ENCODE measurements at regions not wholly inside any gene's neighbourhood (a gene's known extent, or its start where the extent isn't known, plus 50 kb on each side); places are given as distances from the start of the nearest gene placed in this dataset.

DNA sequence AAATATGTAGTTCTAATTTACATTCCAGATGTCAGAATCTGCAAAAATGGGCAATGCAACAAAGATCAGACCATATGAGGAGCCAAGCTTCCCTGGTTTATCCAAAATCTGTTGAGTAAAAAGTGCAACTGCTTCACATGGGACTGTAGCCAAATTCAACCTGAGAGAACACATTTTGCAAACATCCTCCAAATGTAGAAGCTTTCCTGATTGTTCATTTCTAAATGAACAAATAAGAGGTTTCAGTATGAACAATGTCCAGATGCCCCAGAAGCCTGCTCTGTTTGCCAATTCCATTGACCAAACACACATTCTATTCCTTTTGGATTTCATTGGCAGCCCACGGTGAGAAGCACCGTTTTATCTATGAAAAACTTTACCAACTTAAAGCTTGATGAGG, 117.9 kb upstream of the OSR1 start:
- no peak overlapping the region for H3K4me3 ChIP-seq (ENCODE audit: insufficient read depth, low read depth, low read length)
- no peaks in the 10 kb centered on the region for H3K4me1 ChIP-seq (ENCODE audit: control insufficient read depth, insufficient read depth, low read length)
- no peaks in the 10 kb centered on the region for H3K27me3 ChIP-seq (ENCODE audit: control insufficient read depth, insufficient read depth, low read length, poor library complexity, severe bottlenecking)
- no peaks in the 10 kb centered on the region for H3K9me3 ChIP-seq (ENCODE audit: control insufficient read depth, low read length)
- H3K27ac ChIP-seq (ENCODE audit: insufficient read depth, low read depth, low read length, poor library complexity, severe bottlenecking) = no peak overlapping the region
- 74 to 100% methylated on average over 2 of the region's 2 CpGs for WGBS, 2 experiments
- no peaks in the 10 kb centered on the region for H3K36me3 ChIP-seq (ENCODE audit: control insufficient read depth, insufficient read depth, low read length)

DNA sequence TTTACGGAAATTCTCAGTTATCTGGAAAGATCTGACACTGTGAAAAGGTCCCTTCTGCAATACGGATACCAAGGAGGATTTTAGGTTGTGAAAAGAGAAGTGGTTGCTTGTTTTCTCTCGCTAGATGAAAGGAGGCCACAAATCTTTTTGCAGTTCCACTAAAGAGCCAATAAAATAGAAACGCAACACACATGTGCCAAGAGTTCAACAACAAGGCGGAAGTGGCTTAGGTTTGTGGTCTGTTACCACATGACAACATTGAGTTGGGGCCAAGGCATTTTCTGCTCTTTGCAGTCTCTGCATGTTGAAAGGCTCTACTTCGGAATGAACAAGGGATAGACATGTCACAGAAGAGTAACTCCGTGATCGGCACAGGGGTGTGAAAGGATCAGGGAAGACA, 115.7 kb upstream of the OSR1 start:
- no peaks in the 10 kb centered on the region for H3K27me3 ChIP-seq (ENCODE audit: control insufficient read depth, insufficient read depth, low read length, poor library complexity, severe bottlenecking)
- H3K4me3 ChIP-seq (ENCODE audit: insufficient read depth, low read depth, low read length) = no peak overlapping the region
- H3K4me1 ChIP-seq (ENCODE audit: control insufficient read depth, insufficient read depth, low read length) = no peaks in the 10 kb centered on the region
- WGBS, 2 experiments = 92 to 95% methylated on average over 8 of the region's 8 CpGs
- H3K27ac ChIP-seq (ENCODE audit: insufficient read depth, low read depth, low read length, poor library complexity, severe bottlenecking) = no peak overlapping the region
- H3K9me3 ChIP-seq (ENCODE audit: control insufficient read depth, low read length) = no peaks in the 10 kb centered on the region
- H3K36me3 ChIP-seq (ENCODE audit: control insufficient read depth, insufficient read depth, low read length) = no peaks in the 10 kb centered on the region

DNA sequence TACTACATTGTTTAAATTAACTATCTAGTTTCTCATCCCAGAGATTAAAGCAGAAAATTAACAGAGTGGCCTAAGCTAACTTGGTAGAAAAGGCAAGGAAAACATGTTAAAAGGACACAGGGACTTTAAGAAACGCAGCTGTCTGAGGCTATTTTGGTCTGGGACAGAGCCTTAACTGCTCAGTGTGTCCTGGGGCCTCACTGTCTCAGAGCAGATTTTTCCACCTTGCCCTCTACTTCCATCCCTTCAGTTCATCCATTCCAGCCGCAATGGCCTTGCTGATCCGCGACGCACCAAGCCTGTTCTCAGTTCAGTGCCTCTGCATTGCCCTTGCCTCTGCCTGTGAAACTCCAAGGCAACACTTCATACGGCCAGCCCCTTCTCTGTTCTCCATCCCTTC, 114.9 kb upstream of the OSR1 start:
- Histone ChIP-seq H3K4me3 (ENCODE audit: insufficient read depth, low read depth, low read length) (no peak overlapping the region), H3K27me3 (ENCODE audit: control insufficient read depth, insufficient read depth, low read length, poor library complexity, severe bottlenecking) (no peaks in the 10 kb centered on the region), H3K4me1 (ENCODE audit: control insufficient read depth, insufficient read depth, low read length) (no peaks in the 10 kb centered on the region), H3K36me3 (ENCODE audit: control insufficient read depth, insufficient read depth, low read length) (no peaks in the 10 kb centered on the region), H3K27ac (ENCODE audit: insufficient read depth, low read depth, low read length, poor library complexity, severe bottlenecking) (no peak overlapping the region), H3K9me3 (ENCODE audit: control insufficient read depth, low read length) (no peaks in the 10 kb centered on the region)
- 76% methylated on average over 6 of the region's 6 CpGs for whole genome bisulfite sequencing, 2 experiments

GRCh38 chr2:19472391-19472978, 114.1 kb upstream of the OSR1 start:
- WGBS, 2 experiments = 77 to 89% methylated on average over 4 of the region's 4 CpGs
- H3K27ac ChIP-seq (ENCODE audit: insufficient read depth, low read depth, low read length, poor library complexity, severe bottlenecking) = no peak overlapping the region
- H3K27me3 ChIP-seq (ENCODE audit: control insufficient read depth, insufficient read depth, low read length, poor library complexity, severe bottlenecking) = no peaks in the 10 kb centered on the region
- H3K4me3 ChIP-seq (ENCODE audit: insufficient read depth, low read depth, low read length) = no peak overlapping the region
- H3K9me3 ChIP-seq (ENCODE audit: control insufficient read depth, low read length) = no peaks in the 10 kb centered on the region
- H3K36me3 ChIP-seq (ENCODE audit: control insufficient read depth, insufficient read depth, low read length) = no peaks in the 10 kb centered on the region
- H3K4me1 ChIP-seq (ENCODE audit: control insufficient read depth, insufficient read depth, low read length) = no peaks in the 10 kb centered on the region

DNA sequence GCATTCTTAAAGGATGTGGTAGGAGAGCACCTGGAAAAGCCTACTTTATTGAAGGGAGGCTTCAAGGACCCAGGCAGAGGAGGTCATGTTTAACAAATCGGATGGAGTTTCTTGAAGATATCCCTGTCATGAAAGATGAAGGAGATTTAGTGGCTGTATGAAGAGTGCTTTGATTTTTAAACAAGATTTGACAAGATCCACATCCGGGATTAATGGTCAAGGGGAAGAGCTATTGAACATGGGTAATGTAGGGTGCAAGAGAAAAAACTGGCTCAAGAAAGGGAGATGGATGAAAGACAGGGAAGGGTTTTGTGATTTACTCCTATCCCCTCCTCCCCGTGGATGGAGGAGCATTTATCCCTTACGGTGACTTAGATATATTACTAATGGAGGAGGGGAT, 113.1 kb upstream of the OSR1 start:
- no peak overlapping the region for H3K4me3 ChIP-seq (ENCODE audit: insufficient read depth, low read depth, low read length)
- no peaks in the 10 kb centered on the region for H3K9me3 ChIP-seq (ENCODE audit: control insufficient read depth, low read length)
- 95 to 97% methylated on average over 2 to 4 of the region's 4 CpGs for WGBS, 2 experiments

GRCh38 chr2:19465978-19466377, 107.6 kb upstream of the OSR1 start:
- H3K27ac ChIP-seq (ENCODE audit: insufficient read depth, low read depth, low read length, poor library complexity, severe bottlenecking) = no peak overlapping the region
- H3K27me3 ChIP-seq (ENCODE audit: control insufficient read depth, insufficient read depth, low read length, poor library complexity, severe bottlenecking) = no peaks in the 10 kb centered on the region
- H3K4me1 ChIP-seq (ENCODE audit: control insufficient read depth, insufficient read depth, low read length) = no peaks in the 10 kb centered on the region
- H3K4me3 ChIP-seq (ENCODE audit: insufficient read depth, low read depth, low read length) = no peak overlapping the region
- no peaks in the 10 kb centered on the region for H3K36me3 ChIP-seq (ENCODE audit: control insufficient read depth, insufficient read depth, low read length)
- H3K9me3 ChIP-seq (ENCODE audit: control insufficient read depth, low read length) = no peaks in the 10 kb centered on the region

More for the DNA sequence above, 113.1 kb upstream of the OSR1 start:
- H3K4me1 ChIP-seq (ENCODE audit: control insufficient read depth, insufficient read depth, low read length) = no peaks in the 10 kb centered on the region
- H3K27me3 ChIP-seq (ENCODE audit: control insufficient read depth, insufficient read depth, low read length, poor library complexity, severe bottlenecking) = no peaks in the 10 kb centered on the region
- H3K36me3 ChIP-seq (ENCODE audit: control insufficient read depth, insufficient read depth, low read length) = no peaks in the 10 kb centered on the region
- H3K27ac ChIP-seq (ENCODE audit: insufficient read depth, low read depth, low read length, poor library complexity, severe bottlenecking) = no peak overlapping the region

DNA sequence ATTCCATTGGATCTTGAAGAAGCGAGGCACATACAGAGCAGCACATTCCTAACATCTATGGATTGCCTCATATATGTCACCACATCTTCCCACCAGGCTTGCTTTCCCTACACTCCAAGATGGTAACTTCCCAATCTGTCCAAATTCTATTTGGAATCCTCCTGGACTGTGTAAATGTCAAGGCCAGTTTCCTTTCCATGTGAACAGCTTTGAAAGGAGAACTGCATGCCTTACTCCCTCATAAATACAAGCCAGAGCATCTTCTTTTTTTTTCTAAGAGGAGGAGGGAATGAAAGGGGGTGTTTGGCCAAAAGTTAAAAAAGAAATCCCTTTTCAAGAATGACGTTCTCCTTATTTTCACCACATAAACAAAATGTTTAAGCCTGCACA, 103.8 kb upstream of the OSR1 start:
- H3K36me3 ChIP-seq (ENCODE audit: control insufficient read depth, insufficient read depth, low read length) = no peaks in the 10 kb centered on the region

GRCh38 chr2:19461504-19462255, 103.3 kb upstream of the OSR1 start:
- peaks cover 3% of the 10 kb centered on the region for H3K4me1 ChIP-seq (ENCODE audit: control insufficient read depth, insufficient read depth, low read length)
- no peaks in the 10 kb centered on the region for H3K27me3 ChIP-seq (ENCODE audit: control insufficient read depth, insufficient read depth, low read length, poor library complexity, severe bottlenecking)
- H3K36me3 ChIP-seq (ENCODE audit: control insufficient read depth, insufficient read depth, low read length) = no peaks in the 10 kb centered on the region
- no peak overlapping the region for H3K27ac ChIP-seq (ENCODE audit: insufficient read depth, low read depth, low read length, poor library complexity, severe bottlenecking)
- no peaks in the 10 kb centered on the region for H3K9me3 ChIP-seq (ENCODE audit: control insufficient read depth, low read length)
- 50 to 60% methylated on average over 2 to 3 of the region's 5 CpGs for WGBS, 2 experiments
- H3K4me3 ChIP-seq (ENCODE audit: insufficient read depth, low read depth, low read length) = no peak overlapping the region

More for the DNA sequence above, 103.8 kb upstream of the OSR1 start:
- Histone ChIP-seq H3K4me1 (ENCODE audit: control insufficient read depth, insufficient read depth, low read length) (peaks cover 3% of the 10 kb centered on the region), H3K27ac (ENCODE audit: insufficient read depth, low read depth, low read length, poor library complexity, severe bottlenecking) (no peak overlapping the region), H3K27me3 (ENCODE audit: control insufficient read depth, insufficient read depth, low read length, poor library complexity, severe bottlenecking) (no peaks in the 10 kb centered on the region), H3K4me3 (ENCODE audit: insufficient read depth, low read depth, low read length) (no peak overlapping the region), H3K9me3 (ENCODE audit: control insufficient read depth, low read length) (no peaks in the 10 kb centered on the region)
- WGBS, 2 experiments = 87 to 94% methylated on average over 2 of the region's 2 CpGs

DNA sequence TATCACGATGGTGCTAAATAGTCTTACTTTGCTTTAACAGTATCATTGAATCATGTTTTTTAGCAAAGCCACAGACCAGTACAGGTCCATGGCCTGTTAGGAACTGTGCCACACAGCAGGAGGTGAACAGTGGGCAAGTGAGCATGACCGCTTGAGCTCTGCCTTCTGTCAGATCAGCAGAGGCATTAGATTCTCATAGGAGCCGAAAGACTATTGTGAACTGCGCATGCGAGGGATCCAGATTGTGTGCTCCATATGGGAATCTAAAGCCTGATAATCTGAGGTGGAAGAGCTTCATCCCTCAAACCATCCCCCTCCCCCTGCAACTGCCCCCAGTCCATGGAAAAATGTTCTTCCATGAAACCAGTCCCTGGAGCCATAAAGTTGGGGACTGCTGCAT, 102.3 kb upstream of the OSR1 start:
- H3K36me3 ChIP-seq (ENCODE audit: control insufficient read depth, insufficient read depth, low read length) = no peaks in the 10 kb centered on the region
- no peaks in the 10 kb centered on the region for H3K9me3 ChIP-seq (ENCODE audit: control insufficient read depth, low read length)
- no peak overlapping the region for H3K4me3 ChIP-seq (ENCODE audit: insufficient read depth, low read depth, low read length)
- no peak overlapping the region for H3K27ac ChIP-seq (ENCODE audit: insufficient read depth, low read depth, low read length, poor library complexity, severe bottlenecking)
- H3K4me1 ChIP-seq (ENCODE audit: control insufficient read depth, insufficient read depth, low read length) = peaks cover 3% of the 10 kb centered on the region
- no peaks in the 10 kb centered on the region for H3K27me3 ChIP-seq (ENCODE audit: control insufficient read depth, insufficient read depth, low read length, poor library complexity, severe bottlenecking)
- WGBS, 2 experiments = 93 to 94% methylated on average over 5 of the region's 5 CpGs

DNA sequence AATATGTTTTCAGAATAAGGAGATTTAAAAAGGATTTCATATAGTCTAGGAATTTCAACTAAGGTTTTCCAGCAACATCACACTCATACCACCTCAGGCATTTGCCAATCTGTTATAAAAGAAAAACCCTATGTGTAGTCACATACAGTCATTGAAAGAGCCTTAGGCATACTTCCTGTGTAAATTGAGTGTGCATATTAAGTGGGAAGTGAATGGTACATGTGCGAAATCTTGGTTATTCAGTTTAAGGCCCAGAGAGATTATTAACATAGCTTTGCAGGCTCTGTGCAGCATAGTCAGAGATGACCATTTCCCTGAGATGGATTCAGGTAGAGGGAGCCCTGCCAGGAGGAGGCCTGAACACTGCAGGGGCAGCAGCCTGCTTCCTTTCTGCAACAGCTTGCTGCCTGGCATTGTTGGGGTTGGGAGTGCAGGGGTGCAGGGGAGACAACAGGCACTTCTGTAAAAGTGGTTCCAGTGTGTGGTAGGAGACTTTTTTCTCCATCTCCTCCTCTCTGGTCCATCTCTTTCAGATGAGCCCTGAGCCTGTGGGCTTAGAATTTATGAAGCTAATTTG, 100.1 kb upstream of the OSR1 start:
- Histone ChIP-seq H3K27ac (ENCODE audit: insufficient read depth, low read depth, low read length, poor library complexity, severe bottlenecking) (no peak overlapping the region), H3K9me3 (ENCODE audit: control insufficient read depth, low read length) (no peaks in the 10 kb centered on the region), H3K36me3 (ENCODE audit: control insufficient read depth, insufficient read depth, low read length) (no peaks in the 10 kb centered on the region), H3K27me3 (ENCODE audit: control insufficient read depth, insufficient read depth, low read length, poor library complexity, severe bottlenecking) (no peaks in the 10 kb centered on the region), H3K4me3 (ENCODE audit: insufficient read depth, low read depth, low read length) (no peak overlapping the region), H3K4me1 (ENCODE audit: control insufficient read depth, insufficient read depth, low read length) (peaks cover 3% of the 10 kb centered on the region)
- WGBS, 2 experiments = 88% methylated on average over 1 of the region's 1 CpG
